ENCODE measurements at regions not wholly inside any gene's neighbourhood (a gene's known extent, or its start where the extent isn't known, plus 50 kb on each side); places are given as distances from the start of the nearest gene placed in this dataset.

- no peak for DNase-seq (ENCODE audit: low spot score)
- no peak for TF ChIP-seq CTCF (IDR thresholded peaks at IDR 0.05; ENCODE audit: borderline replicate concordance, control extremely low read depth, extremely low read depth, insufficient read depth, missing control alignments)
- in situ Hi-C loops (cut with MboI; ENCODE audit: low sequenced_read_pairs, unreplicated experiment) = no loop called here
Measured at GRCh38 chr19:20482721-20483120, 82.9 kb downstream of the ZNF737 start.

- no peak for DNase-seq (ENCODE audit: low spot score)
- in situ Hi-C loops (cut with MboI; ENCODE audit: low sequenced_read_pairs, unreplicated experiment) = no loop called here
- no peak for TF ChIP-seq CTCF (IDR thresholded peaks at IDR 0.05; ENCODE audit: borderline replicate concordance, control extremely low read depth, extremely low read depth, insufficient read depth, missing control alignments)
Measured at GRCh38 chr19:20481736-20482135, 83.8 kb downstream of the ZNF737 start.

GRCh38 chr19:20479483-20479882, 86.1 kb downstream of the ZNF737 start:
- DNase-seq (ENCODE audit: low spot score) = no peak
- in situ Hi-C loops (cut with MboI; ENCODE audit: low sequenced_read_pairs, unreplicated experiment) = no loop called here
- TF ChIP-seq CTCF (IDR thresholded peaks at IDR 0.05; ENCODE audit: borderline replicate concordance, control extremely low read depth, extremely low read depth, insufficient read depth, missing control alignments) = no peak

GRCh38 chr19:20478936-20479335, 86.6 kb downstream of the ZNF737 start:
- in situ Hi-C loops (cut with MboI; ENCODE audit: low sequenced_read_pairs, unreplicated experiment) = no loop called here
- no peak for DNase-seq (ENCODE audit: low spot score)
- TF ChIP-seq CTCF (IDR thresholded peaks at IDR 0.05; ENCODE audit: borderline replicate concordance, control extremely low read depth, extremely low read depth, insufficient read depth, missing control alignments) = no peak

GRCh38 chr19:20472854-20473253, 92.7 kb downstream of the ZNF737 start:
- in situ Hi-C loops (cut with MboI; ENCODE audit: low sequenced_read_pairs, unreplicated experiment) = no loop called here
- no peak for DNase-seq (ENCODE audit: low spot score)
- TF ChIP-seq CTCF (IDR thresholded peaks at IDR 0.05; ENCODE audit: borderline replicate concordance, control extremely low read depth, extremely low read depth, insufficient read depth, missing control alignments) = no peak

- in situ Hi-C loops (cut with MboI; ENCODE audit: low sequenced_read_pairs, unreplicated experiment) = no loop called here
- no peak for DNase-seq (ENCODE audit: low spot score)
- no peak for TF ChIP-seq CTCF (IDR thresholded peaks at IDR 0.05; ENCODE audit: borderline replicate concordance, control extremely low read depth, extremely low read depth, insufficient read depth, missing control alignments)
Measured at GRCh38 chr19:20471431-20471830, 94.2 kb downstream of the ZNF737 start.

Measured in GM13976 (cell line).